ENCODE measurements at regions not wholly inside any gene's neighbourhood (a gene's known extent, or its start where the extent isn't known, plus 50 kb on each side); places are given as distances from the start of the nearest gene placed in this dataset.

DNA sequence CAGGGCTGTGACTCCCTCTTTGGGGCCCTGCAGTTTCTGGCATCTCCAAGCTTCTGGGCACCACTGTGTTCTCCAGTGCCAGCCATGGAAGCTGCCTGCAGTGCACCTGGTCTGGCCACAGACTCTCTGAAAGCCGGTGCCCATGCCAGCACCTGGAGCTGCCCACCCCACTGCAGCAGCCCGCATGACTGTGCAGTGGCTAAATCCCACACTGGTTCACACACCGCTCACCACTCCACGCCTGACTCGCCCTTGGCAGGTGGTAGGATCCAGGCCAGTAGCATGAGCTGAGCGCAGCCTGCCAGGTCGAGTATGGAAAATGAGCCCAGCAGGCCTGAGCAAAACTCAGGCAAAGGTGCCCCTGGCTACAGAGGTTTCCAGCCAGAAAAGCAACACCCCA is 72.8 kb upstream of the INTU start:
- Histone ChIP-seq H3K9ac (ENCODE audit: insufficient read depth, low read depth, low read length) (no peak overlapping the region), H3K27ac (ENCODE audit: extremely low read length, insufficient read depth, low read length) (no peak overlapping the region), H3K27me3 (ENCODE audit: control insufficient read depth in 1 of 2, insufficient read depth in 2 of 2, low read length in 2 of 2) (no peaks in the 10 kb centered on the region; a peak in 1 of 5 replicates), H2AFZ (ENCODE audit: low read length) (no peak overlapping the region), H3K9me3 (ENCODE audit: low read length) (no peaks in the 10 kb centered on the region), H3K4me2 (ENCODE audit: low read depth, low read length) (no peak overlapping the region), H3K4me1 (ENCODE audit: insufficient read depth, low read length) (no peaks in the 10 kb centered on the region), H3K36me3 (replicated peaks in 1 of 2; ENCODE audit: control insufficient read depth in 1 of 2, insufficient read depth in 2 of 2, low read length in 2 of 2) (no peaks in the 10 kb centered on the region), H4K20me1 (ENCODE audit: insufficient read depth, low read length) (no peaks in the 10 kb centered on the region), H3K4me3 (replicated peaks in 1 of 3; ENCODE audit: insufficient read depth in 1 of 3, low read depth in 2 of 3, low read length in 3 of 3) (no peak overlapping the region), H3K79me2 (ENCODE audit: insufficient read depth, low read length) (no peaks in the 10 kb centered on the region)
- no TSS peak for BruUV-seq (replicated peaks)
- no CpG with 5 or more reads among the region's 7 CpGs for WGBS (ENCODE audit: low lambda C conversion rate)
- intact Hi-C loops (cut with micrococcal nuclease; ENCODE audit: unreplicated experiment): no loop called here
- FAIRE-seq (no peak), ATAC-seq (no peak), DNase-seq (ENCODE audit: low spot score) (no peak)
- POLR2A ChIA-PET: no interaction called here
- CTCF ChIA-PET (ENCODE audit: low intra/inter-chr PET ratio, low total read pairs): no interaction called here
- TF ChIP-seq FOXK2 (IDR thresholded peaks at IDR 0.05): no peak
- in situ Hi-C loops (cut with HindIII; ENCODE audit: extremely low pct_ligation_motif_present, low pct_unique_long_range_greater_than_20kb): no loop called here

DNA sequence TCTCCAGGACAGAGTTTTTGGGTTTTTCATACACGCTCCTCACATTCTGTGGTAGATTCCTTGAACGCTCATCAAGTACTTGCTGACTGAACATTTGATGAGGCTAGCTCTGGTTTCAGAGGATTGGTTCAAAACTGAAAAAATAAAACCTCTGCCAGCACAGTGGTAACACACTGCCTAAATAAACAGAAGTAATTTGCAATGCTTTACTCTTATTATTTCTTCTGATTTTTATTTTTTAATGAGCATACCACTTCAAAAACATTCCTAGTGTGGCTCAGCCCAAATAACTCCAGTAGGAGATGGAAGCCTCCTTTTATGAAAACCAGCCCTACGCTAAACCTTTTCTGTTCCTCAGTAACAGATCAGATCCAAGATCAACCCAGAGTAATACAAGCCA is 72.0 kb upstream of the INTU start:
- intact Hi-C loops (cut with micrococcal nuclease; ENCODE audit: unreplicated experiment): no loop called here
- WGBS (ENCODE audit: low lambda C conversion rate): 28% methylated on average over 3 of the region's 3 CpGs
- Histone ChIP-seq H3K27me3 (ENCODE audit: control insufficient read depth in 1 of 2, insufficient read depth in 2 of 2, low read length in 2 of 2) (no peaks in the 10 kb centered on the region; a peak in 1 of 5 replicates), H3K4me3 (replicated peaks in 1 of 3; ENCODE audit: insufficient read depth in 1 of 3, low read depth in 2 of 3, low read length in 3 of 3) (no peak overlapping the region), H3K27ac (ENCODE audit: extremely low read length, insufficient read depth, low read length) (no peak overlapping the region), H3K79me2 (ENCODE audit: insufficient read depth, low read length) (no peaks in the 10 kb centered on the region), H3K9ac (ENCODE audit: insufficient read depth, low read depth, low read length) (no peak overlapping the region), H2AFZ (ENCODE audit: low read length) (no peak overlapping the region), H3K4me2 (ENCODE audit: low read depth, low read length) (no peak overlapping the region), H4K20me1 (ENCODE audit: insufficient read depth, low read length) (no peaks in the 10 kb centered on the region), H3K9me3 (ENCODE audit: low read length) (no peaks in the 10 kb centered on the region), H3K4me1 (ENCODE audit: insufficient read depth, low read length) (no peaks in the 10 kb centered on the region), H3K36me3 (replicated peaks in 1 of 2; ENCODE audit: control insufficient read depth in 1 of 2, insufficient read depth in 2 of 2, low read length in 2 of 2) (no peaks in the 10 kb centered on the region)
- DNase-seq (ENCODE audit: low spot score) (no peak), ATAC-seq (no peak), FAIRE-seq (no peak)
- in situ Hi-C loops (cut with HindIII; ENCODE audit: extremely low pct_ligation_motif_present, low pct_unique_long_range_greater_than_20kb): no loop called here
- ChIA-PET POLR2A (no interaction called here), CTCF (ENCODE audit: low intra/inter-chr PET ratio, low total read pairs) (no interaction called here)
- BruUV-seq (replicated peaks): no TSS peak
- TF ChIP-seq TGIF2 (CRISPR knock-in tag; IDR thresholded peaks at IDR 0.05): no peak
- no peak for TF ChIP-seq ELF3 (CRISPR knock-in tag; IDR thresholded peaks at IDR 0.05)
- TF ChIP-seq FOXK1 (CRISPR knock-in tag; IDR thresholded peaks at IDR 0.05; ENCODE audit: borderline replicate concordance, low read depth): no peak
- no peak for TF ChIP-seq ZNF883 (CRISPR knock-in tag; IDR thresholded peaks at IDR 0.05; ENCODE audit: not compliant biosample characterization)
- TF ChIP-seq, protein P1, sequence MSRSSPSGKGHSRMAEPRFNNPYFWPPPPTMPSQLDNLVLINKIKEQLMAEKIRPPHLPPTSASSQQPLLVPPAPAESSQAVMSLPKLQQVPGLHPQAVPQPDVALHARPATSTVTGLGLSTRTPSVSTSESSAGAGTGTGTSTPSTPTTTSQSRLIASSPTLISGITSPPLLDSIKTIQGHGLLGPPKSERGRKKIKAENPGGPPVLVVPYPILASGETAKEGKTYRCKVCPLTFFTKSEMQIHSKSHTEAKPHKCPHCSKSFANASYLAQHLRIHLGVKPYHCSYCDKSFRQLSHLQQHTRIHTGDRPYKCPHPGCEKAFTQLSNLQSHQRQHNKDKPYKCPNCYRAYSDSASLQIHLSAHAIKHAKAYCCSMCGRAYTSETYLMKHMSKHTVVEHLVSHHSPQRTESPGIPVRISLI (CRISPR knock-in tag; IDR thresholded peaks at IDR 0.05; ENCODE audit: borderline replicate concordance): no peak
- TF ChIP-seq AGO1 (IDR thresholded peaks at IDR 0.05; ENCODE audit: low read depth, low read length, poor library complexity, severe bottlenecking): no peak
- TF ChIP-seq, protein P2, sequence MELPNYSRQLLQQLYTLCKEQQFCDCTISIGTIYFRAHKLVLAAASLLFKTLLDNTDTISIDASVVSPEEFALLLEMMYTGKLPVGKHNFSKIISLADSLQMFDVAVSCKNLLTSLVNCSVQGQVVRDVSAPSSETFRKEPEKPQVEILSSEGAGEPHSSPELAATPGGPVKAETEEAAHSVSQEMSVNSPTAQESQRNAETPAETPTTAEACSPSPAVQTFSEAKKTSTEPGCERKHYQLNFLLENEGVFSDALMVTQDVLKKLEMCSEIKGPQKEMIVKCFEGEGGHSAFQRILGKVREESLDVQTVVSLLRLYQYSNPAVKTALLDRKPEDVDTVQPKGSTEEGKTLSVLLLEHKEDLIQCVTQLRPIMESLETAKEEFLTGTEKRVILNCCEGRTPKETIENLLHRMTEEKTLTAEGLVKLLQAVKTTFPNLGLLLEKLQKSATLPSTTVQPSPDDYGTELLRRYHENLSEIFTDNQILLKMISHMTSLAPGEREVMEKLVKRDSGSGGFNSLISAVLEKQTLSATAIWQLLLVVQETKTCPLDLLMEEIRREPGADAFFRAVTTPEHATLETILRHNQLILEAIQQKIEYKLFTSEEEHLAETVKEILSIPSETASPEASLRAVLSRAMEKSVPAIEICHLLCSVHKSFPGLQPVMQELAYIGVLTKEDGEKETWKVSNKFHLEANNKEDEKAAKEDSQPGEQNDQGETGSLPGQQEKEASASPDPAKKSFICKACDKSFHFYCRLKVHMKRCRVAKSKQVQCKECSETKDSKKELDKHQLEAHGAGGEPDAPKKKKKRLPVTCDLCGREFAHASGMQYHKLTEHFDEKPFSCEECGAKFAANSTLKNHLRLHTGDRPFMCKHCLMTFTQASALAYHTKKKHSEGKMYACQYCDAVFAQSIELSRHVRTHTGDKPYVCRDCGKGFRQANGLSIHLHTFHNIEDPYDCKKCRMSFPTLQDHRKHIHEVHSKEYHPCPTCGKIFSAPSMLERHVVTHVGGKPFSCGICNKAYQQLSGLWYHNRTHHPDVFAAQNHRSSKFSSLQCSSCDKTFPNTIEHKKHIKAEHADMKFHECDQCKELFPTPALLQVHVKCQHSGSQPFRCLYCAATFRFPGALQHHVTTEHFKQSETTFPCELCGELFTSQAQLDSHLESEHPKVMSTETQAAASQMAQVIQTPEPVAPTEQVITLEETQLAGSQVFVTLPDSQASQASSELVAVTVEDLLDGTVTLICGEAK (IDR thresholded peaks at IDR 0.05): no peak
- TF ChIP-seq, protein P2 (CRISPR knock-in tag; IDR thresholded peaks at IDR 0.05): no peak
- no peak for TF ChIP-seq ZNF17 (CRISPR knock-in tag; IDR thresholded peaks at IDR 0.05)
